H54 (cell line): ENCODE measurements at regions not wholly inside any gene's neighbourhood (a gene's known extent, or its start where the extent isn't known, plus 50 kb on each side); places are given as distances from the start of the nearest gene placed in this dataset.

Experiments
- DNase-seq: peaks from one replicate; pipeline ENCODE4 v3.0.0; 2011; ENCODE audit warnings: low spot score, mixed read lengths; ENCODE audit not compliant: insufficient read length
- FAIRE-seq: peaks from 3 replicates; lab custom pipeline; 2011; peaks lifted over from hg19 to GRCh38; lab: Jason Lieb, UNC
- POLR2A ChIP-seq: IDR thresholded peaks from 2 replicates; pipeline ENCODE4 v1.6.1; 2011; ENCODE audit warnings: low read depth, mild to moderate bottlenecking, low read length

GRCh38 chr15:39331584-39331983 is 249.3 kb upstream of the THBS1 start:
- FAIRE-seq (no peak), DNase-seq (no peak)
- no peak for TF ChIP-seq POLR2A

GRCh38 chr15:39332846-39333245 is 248.0 kb upstream of the THBS1 start:
- FAIRE-seq (no peak), DNase-seq (no peak)
- no peak for TF ChIP-seq POLR2A

- TF ChIP-seq POLR2A: no peak
- DNase-seq (no peak), FAIRE-seq (no peak)
Observed at GRCh38 chr15:39333393-39333792, 247.5 kb upstream of the THBS1 start.

GRCh38 chr15:39333896-39334295 is 247.0 kb upstream of the THBS1 start:
- FAIRE-seq: no peak
- DNase-seq: no peak
- no peak for TF ChIP-seq POLR2A

GRCh38 chr15:39336926-39337325 is 244.0 kb upstream of the THBS1 start:
- DNase-seq (no peak), FAIRE-seq (no peak)
- TF ChIP-seq POLR2A: no peak

- FAIRE-seq: no peak
- DNase-seq: no peak
- no peak for TF ChIP-seq POLR2A
Observed at GRCh38 chr15:39338251-39338650, 242.6 kb upstream of the THBS1 start.

- FAIRE-seq (no peak), DNase-seq (no peak)
- no peak for TF ChIP-seq POLR2A
Observed at GRCh38 chr15:39340903-39341645, 239.8 kb upstream of the THBS1 start.

- DNase-seq (no peak), FAIRE-seq (peak; percentile 53)
- no peak for TF ChIP-seq POLR2A
Observed at GRCh38 chr15:39344662-39345141, 236.2 kb upstream of the THBS1 start.

- no peak for FAIRE-seq
Observed at GRCh38 chr15:39345176-39345575, 235.7 kb upstream of the THBS1 start.

GRCh38 chr15:39347453-39347852 is 233.4 kb upstream of the THBS1 start:
- TF ChIP-seq POLR2A: no peak
- DNase-seq (no peak), FAIRE-seq (no peak)

More at GRCh38 chr15:39345176-39345575, 235.7 kb upstream of the THBS1 start:
- TF ChIP-seq POLR2A: no peak
- no peak for DNase-seq

- no peak for DNase-seq
- TF ChIP-seq POLR2A: no peak
- no peak for FAIRE-seq
Observed at GRCh38 chr15:39350785-39351184, 230.1 kb upstream of the THBS1 start.

- no peak for TF ChIP-seq POLR2A
- FAIRE-seq (no peak), DNase-seq (no peak)
Observed at GRCh38 chr15:39354189-39354588, 226.7 kb upstream of the THBS1 start.

- FAIRE-seq (no peak), DNase-seq (no peak)
- no peak for TF ChIP-seq POLR2A
Observed at GRCh38 chr15:39357480-39358268, 223.2 kb upstream of the THBS1 start.

GRCh38 chr15:39358441-39359041 is 222.3 kb upstream of the THBS1 start:
- DNase-seq (no peak), FAIRE-seq (peak; percentile 69)
- TF ChIP-seq POLR2A: no peak
